OCI-LY3 (cell line): ENCODE measurements at regions not wholly inside any gene's neighbourhood (a gene's known extent, or its start where the extent isn't known, plus 50 kb on each side); places are given as distances from the start of the nearest gene placed in this dataset.

Source experiments
- CTCF ChIP-seq: fragments of 200-600, 300-600 bp; sonication (generic); IDR thresholded peaks from 2 replicates; pipeline ENCODE4 v1.5.1; 2014; ENCODE audit warnings: antibody characterized with exemption, low read length, low read depth
- EZH2phosphoT487 ChIP-seq: fragments of 200-600 bp; shearing (Covaris generic); IDR thresholded peaks from 2 replicates; pipeline ENCODE4 v1.6.1; 2018; ENCODE audit warnings: antibody characterized with exemption, mixed run types, low read depth

- TF ChIP-seq CTCF (no peak), EZH2phosphoT487 (no peak)
These were observed 200.5 kb downstream of the FAT3 start for GRCh38 chr11:92425127-92425526.
